LNCAP (cell line): ENCODE measurements at regions not wholly inside any gene's neighbourhood (a gene's known extent, or its start where the extent isn't known, plus 50 kb on each side); places are given as distances from the start of the nearest gene placed in this dataset.

Experiments used
- TF ChIP-seq, protein P1 (sequence below): fragments of 450-650 bp; IDR thresholded peaks from 2 replicates; pipeline ENCODE4 v1.5.1; 2017; ENCODE audit warnings: mild to moderate bottlenecking

DNA sequence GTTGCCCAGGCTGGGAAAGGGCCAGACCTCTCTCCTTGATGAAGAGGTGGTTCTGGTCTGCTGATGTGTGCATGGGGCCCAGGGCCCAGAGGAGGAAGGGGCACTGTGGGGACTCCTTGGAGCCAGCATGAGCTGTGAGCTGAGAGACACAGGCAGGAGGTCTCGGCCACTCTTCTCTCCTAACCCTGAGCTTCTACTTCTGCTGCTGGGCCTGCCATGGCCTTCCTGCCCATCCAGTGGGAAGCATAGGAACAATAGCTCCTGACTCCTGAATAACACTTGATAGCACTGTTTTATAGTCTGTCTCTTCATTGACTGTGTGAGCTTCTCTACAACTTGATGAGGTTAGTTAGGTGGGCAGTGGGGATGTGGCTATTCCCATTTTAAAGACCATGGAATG lies 181.1 kb downstream of the UTP18 start:
- TF ChIP-seq, protein P1, sequence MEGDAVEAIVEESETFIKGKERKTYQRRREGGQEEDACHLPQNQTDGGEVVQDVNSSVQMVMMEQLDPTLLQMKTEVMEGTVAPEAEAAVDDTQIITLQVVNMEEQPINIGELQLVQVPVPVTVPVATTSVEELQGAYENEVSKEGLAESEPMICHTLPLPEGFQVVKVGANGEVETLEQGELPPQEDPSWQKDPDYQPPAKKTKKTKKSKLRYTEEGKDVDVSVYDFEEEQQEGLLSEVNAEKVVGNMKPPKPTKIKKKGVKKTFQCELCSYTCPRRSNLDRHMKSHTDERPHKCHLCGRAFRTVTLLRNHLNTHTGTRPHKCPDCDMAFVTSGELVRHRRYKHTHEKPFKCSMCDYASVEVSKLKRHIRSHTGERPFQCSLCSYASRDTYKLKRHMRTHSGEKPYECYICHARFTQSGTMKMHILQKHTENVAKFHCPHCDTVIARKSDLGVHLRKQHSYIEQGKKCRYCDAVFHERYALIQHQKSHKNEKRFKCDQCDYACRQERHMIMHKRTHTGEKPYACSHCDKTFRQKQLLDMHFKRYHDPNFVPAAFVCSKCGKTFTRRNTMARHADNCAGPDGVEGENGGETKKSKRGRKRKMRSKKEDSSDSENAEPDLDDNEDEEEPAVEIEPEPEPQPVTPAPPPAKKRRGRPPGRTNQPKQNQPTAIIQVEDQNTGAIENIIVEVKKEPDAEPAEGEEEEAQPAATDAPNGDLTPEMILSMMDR = no peak

DNA sequence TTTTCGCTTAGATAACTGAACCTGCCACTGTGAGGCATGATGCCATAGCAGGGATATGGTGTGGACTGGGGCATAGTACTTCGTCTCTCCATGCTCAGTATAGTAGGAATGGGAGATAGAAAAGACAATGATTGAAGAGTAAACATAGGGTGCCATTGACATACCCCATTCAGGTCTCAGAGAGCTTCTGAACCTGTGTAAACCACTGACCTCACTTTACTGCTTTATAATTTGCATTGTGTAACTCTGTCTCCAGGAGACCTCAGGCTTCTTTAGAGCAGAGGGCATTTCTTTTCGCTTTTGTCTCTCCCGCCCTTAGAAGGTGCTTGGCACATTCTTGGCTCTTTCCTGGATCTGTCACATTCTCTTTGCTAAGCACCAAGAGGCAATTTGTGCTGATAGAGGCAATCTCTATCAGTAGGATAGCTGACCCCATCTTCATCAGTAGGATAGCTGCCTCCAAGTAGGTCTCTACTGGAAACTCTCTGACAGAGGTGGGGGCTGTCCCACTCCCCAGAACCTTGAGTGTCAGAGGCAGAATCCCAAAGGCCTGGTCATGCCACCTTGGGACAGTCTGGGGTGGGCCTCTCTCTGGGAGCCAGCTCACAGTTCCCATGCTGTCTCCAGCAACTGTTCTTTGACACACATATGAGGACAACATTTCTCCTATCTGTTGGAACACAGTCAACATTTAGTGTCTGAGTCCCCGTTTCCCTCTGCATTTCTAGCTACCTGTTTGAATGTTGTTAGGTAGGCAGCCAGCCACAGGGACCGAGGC lies 181.9 kb downstream of the UTP18 start:
- TF ChIP-seq, protein P1 = no peak

DNA sequence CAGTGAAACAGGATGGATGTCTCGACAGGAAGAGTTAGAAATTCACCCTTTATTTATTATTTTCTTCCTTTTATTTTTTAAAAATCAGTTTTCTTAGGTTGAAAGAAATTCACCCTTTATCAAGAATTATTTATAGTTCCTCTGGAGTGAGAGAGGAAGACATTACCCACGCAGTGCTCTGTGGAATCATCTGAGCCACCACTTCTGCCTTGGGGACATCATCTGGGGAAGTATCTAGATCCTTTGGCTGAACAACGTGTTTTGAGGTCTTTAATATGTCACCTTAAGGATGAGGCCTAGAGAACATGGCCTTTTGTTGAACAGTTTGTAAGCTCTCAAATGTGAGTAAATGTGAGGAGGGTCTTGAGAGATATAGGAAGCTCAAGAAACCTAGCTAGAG lies 183.3 kb downstream of the UTP18 start:
- TF ChIP-seq, protein P1 = no peak

DNA sequence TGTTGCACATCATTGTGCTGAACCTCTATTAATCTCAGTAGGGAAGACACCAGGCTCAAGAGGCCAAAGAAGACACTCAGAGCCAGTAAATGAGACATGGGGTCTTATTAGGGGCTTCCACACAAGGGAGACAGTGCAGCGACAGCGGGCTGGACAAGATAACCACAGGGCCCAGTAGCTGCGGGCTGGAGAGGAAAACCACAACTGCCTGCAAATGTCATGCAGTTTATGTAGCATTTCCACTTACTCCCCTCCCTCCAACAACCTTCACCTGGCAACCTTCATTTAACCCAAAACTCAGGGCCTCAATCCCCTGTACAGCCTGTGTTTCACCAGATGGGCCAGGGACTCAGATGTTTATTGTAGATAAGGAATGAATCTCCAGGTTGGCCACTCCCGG lies 185.6 kb downstream of the UTP18 start:
- TF ChIP-seq, protein P1 = no peak

DNA sequence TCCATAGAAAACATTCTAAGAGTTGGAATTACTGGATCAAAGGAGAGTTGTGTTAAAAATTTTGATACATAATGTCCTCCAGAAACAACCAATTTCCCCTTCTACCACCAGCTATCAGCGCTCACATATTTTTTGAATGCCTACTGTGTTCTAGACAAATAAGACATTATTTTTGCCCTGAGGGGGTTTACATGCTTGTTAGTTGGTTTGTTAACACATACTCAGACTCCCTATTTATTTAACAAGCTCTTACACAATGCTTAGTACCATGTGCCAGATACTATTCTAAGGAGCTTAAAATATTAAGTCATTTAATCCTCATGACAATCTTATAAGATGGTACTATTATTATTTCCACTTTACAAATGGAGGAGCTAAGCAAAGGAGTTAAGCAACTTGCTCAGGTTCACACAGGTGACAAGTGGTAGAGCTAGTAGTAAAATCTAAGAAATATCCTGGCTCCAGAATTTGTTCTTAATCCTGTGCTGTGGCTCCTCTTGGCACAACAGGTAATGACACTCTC lies 194.2 kb downstream of the UTP18 start:
- TF ChIP-seq, protein P1 = no peak

DNA sequence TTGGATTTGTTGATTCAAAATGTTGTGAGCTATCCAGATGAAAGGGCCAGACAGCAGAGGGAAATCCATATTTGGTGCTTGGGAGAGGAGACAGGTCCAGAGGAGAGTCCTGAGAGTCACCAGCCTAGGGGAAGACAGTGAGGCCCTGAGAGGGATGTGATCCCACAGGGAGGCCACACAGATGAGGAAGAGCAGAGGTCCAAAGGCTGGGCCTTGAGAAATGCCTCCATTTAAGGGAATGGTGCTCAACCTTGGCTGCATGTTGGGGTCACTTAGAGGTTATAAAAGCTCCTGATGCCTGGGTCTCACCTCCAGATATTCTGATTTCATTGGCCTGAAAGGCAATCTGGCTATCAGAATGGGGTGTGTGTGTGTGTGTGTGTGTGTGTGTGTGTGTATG lies 194.9 kb downstream of the UTP18 start:
- TF ChIP-seq, protein P1 = no peak

DNA sequence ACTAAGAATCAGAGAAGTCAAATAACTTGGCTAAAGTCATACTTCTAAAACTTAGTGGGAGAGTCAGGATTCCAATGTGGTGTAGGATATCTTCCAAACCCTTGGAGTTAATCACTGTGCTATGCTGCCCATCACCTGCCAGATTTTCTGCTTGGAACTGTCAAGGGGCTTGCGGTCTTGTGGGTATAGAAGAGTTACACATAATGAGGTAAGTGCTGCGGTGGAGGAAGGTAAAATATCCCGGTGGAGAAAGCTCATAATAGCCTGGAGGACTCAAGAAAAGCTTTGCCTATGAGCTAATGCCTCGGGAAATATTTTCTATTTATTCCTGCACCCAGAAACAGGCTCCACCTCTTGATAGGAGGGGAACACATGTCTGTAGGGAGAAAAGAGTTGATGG lies 195.6 kb downstream of the UTP18 start:
- TF ChIP-seq, protein P1 = no peak
